OCI-LY3 (cell line): ENCODE measurements at regions not wholly inside any gene's neighbourhood (a gene's known extent, or its start where the extent isn't known, plus 50 kb on each side); places are given as distances from the start of the nearest gene placed in this dataset.
A peak's percentile ranks its signal among the peaks of the same experiment; 100 is the strongest.
"Not testable (repeated sequence)": the region's sequence is repeated elsewhere in the genome, so short reads cannot be mapped to it uniquely, and the experiment has no call there.

Source experiments
- H2AFZ ChIP-seq: fragments of 200-600, 300-600 bp; shearing (Covaris generic); 2 replicates; pipeline ENCODE4 v1.6.0; 2014; ENCODE audit warnings: antibody characterized with exemption, low read depth, low read length
- H3K27ac ChIP-seq: fragments of 200-600, 300-600 bp; sonication (generic); 2 replicates; pipeline ENCODE4 v1.5.1; 2014; ENCODE audit warnings: mild to moderate bottlenecking, low read length, moderate library complexity, mixed read lengths
- H3K27me3 ChIP-seq: fragments of 200-600, 300-600 bp; sonication (generic); 2 replicates; pipeline ENCODE4 v1.6.1; 2014; ENCODE audit warnings: low read depth, low read length, mixed read lengths
- H3K36me3 ChIP-seq: fragments of 200-600, 300-600 bp; sonication (generic); replicated peaks from 2 replicates; pipeline ENCODE3; 2014; ENCODE audit warnings: low read depth, low read length, mixed read lengths
- H3K4me1 ChIP-seq: fragments of 300-600, 200-600 bp; sonication (generic); 2 replicates; pipeline ENCODE4 v1.6.1; 2014; ENCODE audit warnings: low read length, mixed read lengths
- H3K4me2 ChIP-seq: fragments of 200-600, 300-600 bp; sonication (generic); 2 replicates; pipeline ENCODE4 v1.6.1; 2014; ENCODE audit warnings: low read length, mixed read lengths
- H3K4me3 ChIP-seq: fragments of 300-600, 200-600 bp; sonication (generic); 2 replicates; pipeline ENCODE4 v1.5.1; 2014; ENCODE audit warnings: antibody characterized with exemption, mild to moderate bottlenecking, low read length, moderate library complexity
- H3K79me2 ChIP-seq: fragments of 300-600, 200-600 bp; shearing (Covaris generic); 2 replicates; pipeline ENCODE4 v1.6.1; 2014; ENCODE audit warnings: mild to moderate bottlenecking, low read length, mixed read lengths
- H3K9ac ChIP-seq: fragments of 300-600, 200-600 bp; shearing (Covaris generic); 2 replicates; pipeline ENCODE4 v1.6.0; 2014; ENCODE audit warnings: mild to moderate bottlenecking, low read length, moderate library complexity
- H3K9me3 ChIP-seq: fragments of 200-600, 300-600 bp; shearing (Covaris generic); 2 replicates; pipeline ENCODE4 v1.6.1; 2014; ENCODE audit warnings: low read length, mixed read lengths; ENCODE audit not compliant: insufficient read depth
- H4K20me1 ChIP-seq: fragments of 200-600, 300-600 bp; sonication (generic); 2 replicates; pipeline ENCODE4 v1.6.1; 2016; ENCODE audit warnings: low read length, mixed read lengths; ENCODE audit not compliant: insufficient read depth
- TF ChIP-seq, protein P1 (sequence below): fragments of 200-600, 300-600 bp; sonication (generic); IDR thresholded peaks from 2 replicates; pipeline ENCODE4 v1.5.1; 2014; ENCODE audit warnings: antibody characterized with exemption, low read length, low read depth

DNA sequence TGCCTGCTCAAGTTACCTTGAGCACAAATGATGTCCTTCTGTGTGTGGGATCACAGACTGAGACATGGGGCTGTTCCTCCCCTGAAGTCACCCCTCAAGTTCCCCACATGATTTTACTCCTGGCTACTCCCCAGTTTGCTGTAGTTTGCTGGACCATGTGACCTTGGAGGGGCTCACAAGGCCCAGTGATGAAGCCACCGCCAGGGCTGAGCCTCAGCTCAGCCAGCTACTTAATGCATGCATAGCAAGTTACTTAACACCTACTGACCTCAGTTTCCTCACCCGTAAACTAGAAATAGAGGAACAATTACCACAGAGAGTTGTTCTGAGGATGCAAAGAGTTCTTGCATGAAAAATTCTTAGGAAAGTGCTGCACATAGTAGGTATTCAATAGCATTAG lies 283.7 kb upstream of the PLGLB2 start:
- H3K27ac ChIP-seq, H4K20me1 ChIP-seq, H3K9me3 ChIP-seq, H3K4me3 ChIP-seq, H3K9ac ChIP-seq, H2AFZ ChIP-seq, H3K27me3 ChIP-seq, H3K4me2 ChIP-seq, H3K36me3 ChIP-seq: not testable (repeated sequence)
- Histone ChIP-seq H3K79me2 (peaks cover 31% of the 10 kb centered on the region), H3K4me1 (peaks cover 31% of the 10 kb centered on the region)

DNA sequence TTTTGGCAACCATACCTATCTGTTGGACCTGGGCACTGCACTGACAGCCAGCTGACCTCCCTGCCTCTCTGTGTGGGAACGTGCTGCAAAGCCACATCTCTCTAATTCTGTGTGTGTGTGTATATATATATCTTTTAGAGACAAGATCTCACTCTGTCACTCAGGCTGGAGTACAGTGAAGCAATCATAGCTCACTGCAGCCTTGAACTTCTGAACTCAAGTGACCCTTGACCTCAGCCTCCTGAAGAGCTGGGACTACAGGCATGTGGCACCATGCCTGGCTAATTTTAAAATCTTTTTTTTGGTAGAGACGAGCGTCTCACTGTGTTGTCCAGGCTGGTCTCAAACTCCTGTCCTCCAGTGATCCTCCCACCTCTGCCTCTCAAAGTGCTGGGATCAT lies 282.2 kb upstream of the PLGLB2 start:
- H3K4me3 ChIP-seq, H3K27me3 ChIP-seq, H3K36me3 ChIP-seq, H2AFZ ChIP-seq, H3K27ac ChIP-seq, H3K9me3 ChIP-seq, H4K20me1 ChIP-seq, H3K9ac ChIP-seq, H3K4me2 ChIP-seq: not testable (repeated sequence)
- H3K79me2 ChIP-seq = peaks cover 30% of the 10 kb centered on the region
- peaks cover 42% of the 10 kb centered on the region for H3K4me1 ChIP-seq

DNA sequence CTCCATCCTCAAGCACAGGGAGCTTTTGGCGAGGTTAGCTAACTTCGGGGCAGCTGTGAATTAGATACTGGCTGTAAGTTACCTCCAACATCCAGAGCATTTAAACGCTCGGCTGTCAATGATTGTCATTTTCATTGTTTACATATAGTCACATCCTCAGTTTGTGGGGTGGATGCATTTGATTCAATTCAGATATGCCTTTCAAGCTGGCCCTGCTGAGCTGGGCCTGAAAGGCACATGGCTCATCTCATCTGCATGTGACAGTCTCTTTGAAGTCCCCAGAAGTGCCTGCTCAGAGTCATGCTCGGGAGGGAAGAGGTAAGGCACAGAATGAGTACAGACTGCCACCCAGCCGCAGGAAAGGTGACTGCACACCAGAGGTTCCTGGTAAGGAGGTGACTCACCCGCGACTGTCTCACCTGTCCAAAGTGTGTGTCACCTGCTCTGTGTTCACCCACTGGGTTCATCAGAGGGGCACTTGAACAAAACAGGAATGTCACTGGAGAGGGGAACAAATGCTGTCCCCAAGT lies 281.2 kb upstream of the PLGLB2 start:
- TF ChIP-seq, protein P1, sequence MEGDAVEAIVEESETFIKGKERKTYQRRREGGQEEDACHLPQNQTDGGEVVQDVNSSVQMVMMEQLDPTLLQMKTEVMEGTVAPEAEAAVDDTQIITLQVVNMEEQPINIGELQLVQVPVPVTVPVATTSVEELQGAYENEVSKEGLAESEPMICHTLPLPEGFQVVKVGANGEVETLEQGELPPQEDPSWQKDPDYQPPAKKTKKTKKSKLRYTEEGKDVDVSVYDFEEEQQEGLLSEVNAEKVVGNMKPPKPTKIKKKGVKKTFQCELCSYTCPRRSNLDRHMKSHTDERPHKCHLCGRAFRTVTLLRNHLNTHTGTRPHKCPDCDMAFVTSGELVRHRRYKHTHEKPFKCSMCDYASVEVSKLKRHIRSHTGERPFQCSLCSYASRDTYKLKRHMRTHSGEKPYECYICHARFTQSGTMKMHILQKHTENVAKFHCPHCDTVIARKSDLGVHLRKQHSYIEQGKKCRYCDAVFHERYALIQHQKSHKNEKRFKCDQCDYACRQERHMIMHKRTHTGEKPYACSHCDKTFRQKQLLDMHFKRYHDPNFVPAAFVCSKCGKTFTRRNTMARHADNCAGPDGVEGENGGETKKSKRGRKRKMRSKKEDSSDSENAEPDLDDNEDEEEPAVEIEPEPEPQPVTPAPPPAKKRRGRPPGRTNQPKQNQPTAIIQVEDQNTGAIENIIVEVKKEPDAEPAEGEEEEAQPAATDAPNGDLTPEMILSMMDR = peak; percentile 17; the same call in 1 of the 2 replicates
- not testable (repeated sequence) for H3K9me3 ChIP-seq
- H3K27ac ChIP-seq = peak overlapping the region; percentile 51; the same call in 1 of the 2 replicates

DNA sequence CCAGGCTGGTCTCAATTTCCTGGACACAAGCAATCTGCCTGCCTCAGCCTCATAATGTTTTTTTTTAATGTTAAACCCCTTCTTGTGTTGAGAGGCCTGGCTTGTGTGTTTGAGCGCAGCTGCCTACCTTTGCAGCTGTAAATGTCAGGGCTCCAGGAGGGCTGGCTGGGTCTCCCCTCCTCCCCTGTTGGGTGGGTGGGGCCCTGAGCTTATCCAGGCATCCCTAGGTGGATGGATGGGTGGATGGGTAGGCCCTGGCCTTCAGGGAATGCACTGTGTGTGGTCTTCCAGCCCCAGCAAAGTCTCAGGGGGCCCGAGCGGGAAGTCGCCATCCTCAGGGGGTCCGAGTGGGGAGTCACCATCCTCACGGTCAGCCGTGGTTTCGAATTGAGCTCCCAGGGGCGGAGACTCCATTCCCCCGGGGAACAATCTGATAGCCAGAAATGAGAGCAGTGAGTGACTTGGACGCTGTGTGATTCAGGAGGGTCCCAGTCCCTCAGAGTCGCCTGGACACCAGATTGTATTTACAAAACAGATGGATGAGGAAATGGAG lies 279.4 kb upstream of the PLGLB2 start:
- not testable (repeated sequence) for H2AFZ ChIP-seq, H3K36me3 ChIP-seq, H3K9me3 ChIP-seq, H3K27me3 ChIP-seq, H3K4me3 ChIP-seq, H4K20me1 ChIP-seq
- peaks cover 56% of the 10 kb centered on the region for H3K4me1 ChIP-seq
- peak overlapping the region; percentile 91 for H3K27ac ChIP-seq
- H3K4me2 ChIP-seq = peak overlapping the region; percentile 62
- peak overlapping the region; percentile 64 for H3K9ac ChIP-seq
- peaks cover 21% of the 10 kb centered on the region for H3K79me2 ChIP-seq

More for the DNA sequence above, 281.2 kb upstream of the PLGLB2 start:
- H2AFZ ChIP-seq, H3K9ac ChIP-seq, H4K20me1 ChIP-seq, H3K27me3 ChIP-seq, H3K4me3 ChIP-seq, H3K36me3 ChIP-seq: not testable (repeated sequence)
- Histone ChIP-seq H3K4me2 (peak overlapping the region; percentile 39; the same call in 1 of the 2 replicates), H3K4me1 (peaks cover 48% of the 10 kb centered on the region), H3K79me2 (peaks cover 29% of the 10 kb centered on the region)

DNA sequence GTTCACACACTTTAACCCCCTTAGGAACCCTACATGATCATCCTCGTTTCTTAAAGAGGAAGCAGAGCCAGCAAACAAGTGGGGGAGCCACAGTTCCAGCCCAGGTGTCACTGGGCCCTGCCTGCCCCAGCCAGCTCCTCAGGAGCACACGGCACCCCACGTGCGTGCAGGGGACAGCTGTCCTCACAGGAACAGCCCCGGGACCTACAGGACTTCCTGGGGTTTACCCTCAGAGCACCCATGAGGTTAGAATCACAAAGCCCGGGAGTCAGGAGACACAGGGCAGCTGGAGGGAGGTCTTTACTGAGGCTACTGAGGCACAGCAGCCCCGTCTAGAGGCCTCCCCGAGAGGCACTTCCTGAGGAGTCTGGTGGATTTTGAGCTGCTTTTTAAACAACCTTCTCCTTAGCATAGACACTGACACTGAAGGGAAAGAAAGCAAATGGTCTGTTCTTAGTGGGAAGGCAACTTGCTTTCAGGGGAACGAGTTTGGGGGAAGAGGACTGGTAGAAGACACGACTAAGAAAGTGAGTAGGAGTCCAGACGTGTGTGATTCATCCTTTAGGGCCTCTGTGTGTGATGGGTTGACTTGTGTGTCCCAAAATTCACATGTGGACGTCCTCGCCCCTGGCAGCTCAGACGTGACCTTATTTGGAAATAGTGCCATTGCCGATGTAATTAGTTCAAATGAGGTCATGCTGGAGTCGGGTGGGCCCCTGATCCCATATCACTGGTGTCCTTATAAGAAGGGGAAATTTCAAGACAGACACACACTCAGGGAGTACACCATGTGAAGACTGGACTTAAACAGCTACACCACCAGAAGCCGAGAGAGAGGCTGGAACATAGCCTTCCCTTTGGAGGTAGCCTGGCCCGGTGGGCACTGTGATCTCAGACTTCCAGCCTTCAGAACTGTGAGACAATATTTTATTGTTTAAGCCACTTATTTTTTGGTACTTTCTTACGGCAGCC lies 278.4 kb upstream of the PLGLB2 start:
- Histone ChIP-seq H3K27ac (peak overlapping the region; percentile 91), H3K4me3 (peak overlapping the region; percentile 28; the same call in 1 of the 2 replicates), H3K9ac (peak overlapping the region; percentile 70), H3K4me1 (peaks cover 63% of the 10 kb centered on the region), H3K79me2 (peaks cover 21% of the 10 kb centered on the region), H3K4me2 (peak overlapping the region; percentile 64)
- not testable (repeated sequence) for H4K20me1 ChIP-seq, H2AFZ ChIP-seq, H3K9me3 ChIP-seq, H3K27me3 ChIP-seq, H3K36me3 ChIP-seq
- TF ChIP-seq, protein P1 = 0 out of 2 replicates have a peak, but pooled peaks have one; percentile 12

DNA sequence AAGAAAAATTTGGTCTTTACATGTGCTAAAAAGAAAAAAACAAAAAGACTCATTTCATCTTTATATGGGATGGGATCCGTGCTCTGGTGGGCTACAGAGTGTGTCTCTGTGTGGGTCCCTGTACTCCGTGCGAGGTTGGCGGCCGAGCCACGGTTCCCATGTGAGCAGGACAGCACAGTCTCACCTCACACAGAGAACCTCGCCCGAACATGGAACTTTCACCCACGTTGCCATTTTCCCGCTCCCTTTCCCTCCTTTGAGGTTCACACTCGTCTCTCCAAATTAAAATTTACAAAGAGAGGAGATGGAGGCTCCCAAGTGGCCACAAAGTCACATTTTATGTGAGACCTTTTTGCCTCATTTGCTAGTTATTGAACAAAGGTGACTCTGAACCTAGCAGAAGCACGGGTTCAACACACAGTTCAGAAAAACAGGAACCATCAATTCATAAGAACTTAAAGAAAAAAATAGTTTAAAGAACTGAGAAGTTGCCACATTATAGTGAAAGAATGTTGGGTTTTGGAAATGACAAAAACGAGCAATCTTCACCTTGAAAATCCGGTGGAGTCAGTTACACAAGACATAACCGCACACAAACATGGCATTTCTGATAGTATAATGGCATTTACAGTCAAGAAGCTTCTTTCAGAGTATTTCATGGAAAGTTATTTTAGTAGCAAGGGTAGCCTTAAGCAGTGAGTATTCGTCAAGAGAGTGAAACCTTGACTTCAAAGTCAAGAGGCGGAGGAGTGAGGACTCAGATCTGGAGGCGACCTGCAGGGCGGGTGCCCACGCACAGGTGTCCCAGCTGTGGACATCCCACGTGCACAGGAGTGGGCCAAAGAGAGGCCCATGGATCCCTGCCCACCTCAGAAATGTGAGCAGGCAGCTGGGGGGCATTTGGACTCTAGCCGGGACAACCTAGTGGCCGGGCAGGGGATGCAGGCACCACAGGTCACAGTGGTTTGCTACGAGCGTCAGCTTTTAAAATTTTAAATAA lies 277.2 kb upstream of the PLGLB2 start:
- H3K4me2 ChIP-seq = peak overlapping the region; percentile 88
- H3K27ac ChIP-seq = peak overlapping the region; percentile 91
- peak overlapping the region; percentile 63 for H3K4me3 ChIP-seq

DNA sequence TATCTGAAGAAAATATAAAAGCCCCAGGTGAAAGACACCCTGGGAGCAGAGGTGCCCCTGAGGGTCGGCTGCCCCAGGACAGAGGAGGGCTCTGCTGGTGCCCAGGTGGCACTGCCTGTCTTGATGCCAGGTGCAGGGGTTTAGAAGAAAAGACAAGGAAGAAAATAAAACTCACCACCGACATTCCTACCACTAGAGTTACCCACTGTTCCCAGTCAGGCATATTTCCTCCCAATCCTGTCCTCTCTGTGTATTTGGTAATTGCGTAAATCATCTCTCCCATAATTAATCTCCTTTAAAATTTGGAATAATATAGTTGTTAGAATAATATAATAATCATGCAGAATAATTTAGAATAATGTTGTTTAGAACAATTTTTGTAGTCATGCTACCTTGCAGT lies 276.4 kb upstream of the PLGLB2 start:
- H3K9ac ChIP-seq = peak overlapping the region; percentile 67
- peak overlapping the region; percentile 88 for H3K4me2 ChIP-seq
- H3K27me3 ChIP-seq, H4K20me1 ChIP-seq, H3K36me3 ChIP-seq, H3K9me3 ChIP-seq, H2AFZ ChIP-seq: not testable (repeated sequence)
- H3K27ac ChIP-seq = peak overlapping the region; percentile 91
- H3K4me1 ChIP-seq = peaks cover 78% of the 10 kb centered on the region
- H3K4me3 ChIP-seq = peak overlapping the region; percentile 63
- peaks cover 16% of the 10 kb centered on the region for H3K79me2 ChIP-seq

More for the DNA sequence above, 277.2 kb upstream of the PLGLB2 start:
- peak overlapping the region; percentile 70 for H3K9ac ChIP-seq
- not testable (repeated sequence) for H2AFZ ChIP-seq, H3K27me3 ChIP-seq, H4K20me1 ChIP-seq, H3K36me3 ChIP-seq, H3K9me3 ChIP-seq
- H3K4me1 ChIP-seq = peaks cover 74% of the 10 kb centered on the region
- peaks cover 17% of the 10 kb centered on the region for H3K79me2 ChIP-seq
